Skeletal muscle tissue (tissue), 3 donors: ENCODE measurements at regions not wholly inside any gene's neighbourhood (a gene's known extent, or its start where the extent isn't known, plus 50 kb on each side); places are given as distances from the start of the nearest gene placed in this dataset.

ENCODE experiments used
- H3K27ac ChIP-seq: one replicate; pipeline ENCODE4 v1.7.0; 2013; ENCODE audit warnings: mild to moderate bottlenecking, low read depth, low read length, inconsistent platforms
- H3K27me3 ChIP-seq, 3 donors: one replicate each; pipeline ENCODE4 v1.7.0; 2013; ENCODE audit warnings: low read length in 3 of 3; ENCODE audit not compliant: control insufficient read depth in 3 of 3, insufficient read depth in 3 of 3
- H3K36me3 ChIP-seq, 3 donors: one replicate each; pipeline ENCODE4 v1.7.0; 2013; ENCODE audit warnings: low read length in 3 of 3; ENCODE audit not compliant: control insufficient read depth in 3 of 3, insufficient read depth in 3 of 3
- H3K4me1 ChIP-seq, 3 donors: one replicate each; pipeline ENCODE4 v1.7.0; 2013; ENCODE audit warnings: low read length in 3 of 3, mild to moderate bottlenecking in 3 of 3; ENCODE audit not compliant: control insufficient read depth in 3 of 3, insufficient read depth in 3 of 3
- H3K4me3 ChIP-seq, 3 donors: one replicate each; pipeline ENCODE4 v1.7.0; 2013; ENCODE audit warnings: low read length in 3 of 3
- H3K9ac ChIP-seq, 3 donors: one replicate each; pipeline ENCODE4 v1.7.0; 2013; ENCODE audit warnings: low read length in 3 of 3, mild to moderate bottlenecking in 3 of 3, moderate library complexity in 2 of 3, low read depth in 1 of 3
- H3K9me3 ChIP-seq, 3 donors: one replicate each; pipeline ENCODE4 v1.7.0; 2013; ENCODE audit warnings: low read length in 3 of 3; ENCODE audit not compliant: control insufficient read depth in 3 of 3
- donor health status: Osteomylitis.

- Histone ChIP-seq H3K9me3 (no peaks in the 10 kb centered on the region), H3K4me1 (no peaks in the 10 kb centered on the region), H3K27me3 (peaks cover 0 to 3% (median 2%) of the 10 kb centered on the region in 3 donors), H3K27ac (no peak overlapping the region), H3K36me3 (no peaks in the 10 kb centered on the region), H3K9ac (no peak overlapping the region), H3K4me3 (no peak overlapping the region)
Measured at GRCh38 chr7:148472406-148472805, 118.2 kb upstream of the C7orf33 start.

- Histone ChIP-seq H3K36me3 (no peaks in the 10 kb centered on the region), H3K9ac (no peak overlapping the region), H3K9me3 (no peaks in the 10 kb centered on the region), H3K4me3 (no peak overlapping the region), H3K27ac (no peak overlapping the region), H3K4me1 (no peaks in the 10 kb centered on the region), H3K27me3 (peaks cover 0 to 3% (median 2%) of the 10 kb centered on the region in 3 donors)
Measured at GRCh38 chr7:148473703-148474480, 116.7 kb upstream of the C7orf33 start.

GRCh38 chr7:148474481-148475025 lies 116.0 kb upstream of the C7orf33 start:
- no peak overlapping the region for H3K9ac ChIP-seq
- no peak overlapping the region for H3K4me3 ChIP-seq
- no peak overlapping the region for H3K27ac ChIP-seq
- H3K9me3 ChIP-seq = no peaks in the 10 kb centered on the region
- no peaks in the 10 kb centered on the region for H3K36me3 ChIP-seq
- H3K27me3 ChIP-seq = peaks cover 0 to 3% (median 2%) of the 10 kb centered on the region in 3 donors
- H3K4me1 ChIP-seq = no peaks in the 10 kb centered on the region

- Histone ChIP-seq H3K4me1 (peaks cover 0 to 3% (median 3%) of the 10 kb centered on the region in 3 donors), H3K27ac (no peak overlapping the region), H3K9me3 (no peaks in the 10 kb centered on the region), H3K27me3 (peaks cover 0 to 8% (median 6%) of the 10 kb centered on the region in 3 donors), H3K36me3 (no peaks in the 10 kb centered on the region), H3K4me3 (no peak overlapping the region), H3K9ac (no peak overlapping the region)
Measured at GRCh38 chr7:148478551-148478950, 112.0 kb upstream of the C7orf33 start.

DNA sequence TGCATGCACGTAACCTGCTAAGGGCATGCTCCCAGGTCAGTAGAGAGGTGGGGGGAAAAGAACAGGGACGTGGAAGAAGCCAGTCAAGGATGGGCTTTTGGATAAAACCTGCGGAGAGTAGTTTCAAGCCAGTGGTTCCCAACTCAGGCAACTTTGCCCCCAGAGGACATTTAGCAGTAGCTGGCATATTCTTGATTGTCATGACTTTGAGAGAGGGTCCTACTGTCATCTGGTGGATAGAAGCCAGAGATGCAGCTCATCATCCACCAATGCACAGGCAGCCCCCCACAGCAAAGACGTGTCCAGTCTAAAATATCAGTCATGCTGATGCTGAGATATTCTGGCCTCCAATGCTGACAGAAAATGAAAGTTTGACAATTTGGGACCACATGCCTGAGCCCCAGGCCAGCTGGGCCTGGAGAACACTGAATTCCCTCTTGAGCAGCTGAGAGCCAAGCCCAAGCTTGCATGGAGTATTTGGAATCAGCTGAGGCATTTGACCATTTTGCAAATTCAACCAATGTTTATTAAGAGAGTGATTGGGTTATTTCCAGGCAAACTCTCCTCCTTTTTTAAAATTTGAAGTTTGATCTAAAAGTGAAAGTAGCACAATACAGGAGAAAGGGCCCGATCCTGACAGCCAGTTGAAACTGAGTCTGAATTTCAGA lies 110.0 kb upstream of the C7orf33 start:
- H3K4me3 ChIP-seq = no peak overlapping the region

DNA sequence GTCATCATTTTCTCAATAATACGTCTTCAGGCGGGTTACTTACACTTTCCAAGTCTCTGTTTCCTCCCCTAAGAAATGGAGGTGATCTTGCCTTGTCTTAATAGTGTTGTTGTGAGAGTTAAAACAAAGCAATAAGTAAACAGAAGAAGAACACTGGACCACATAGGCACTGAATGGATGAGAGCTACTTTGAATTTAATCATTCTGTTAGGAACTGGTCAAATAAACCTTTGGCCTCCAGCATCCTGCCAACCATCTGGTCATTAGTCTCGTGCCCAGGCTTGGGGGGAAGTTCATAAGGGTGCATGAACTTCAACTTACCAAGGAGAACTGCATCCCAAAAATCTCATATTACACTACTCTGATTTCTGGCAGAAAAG lies 109.4 kb upstream of the C7orf33 start:
- Histone ChIP-seq H3K27me3 (peaks cover 2 to 8% (median 4%) of the 10 kb centered on the region in 3 donors), H3K27ac (no peak overlapping the region), H3K4me1 (peaks cover 0 to 3% (median 3%) of the 10 kb centered on the region in 3 donors), H3K36me3 (no peaks in the 10 kb centered on the region), H3K4me3 (no peak overlapping the region), H3K9ac (no peak overlapping the region), H3K9me3 (no peaks in the 10 kb centered on the region)

More for the DNA sequence above, 110.0 kb upstream of the C7orf33 start:
- H3K27ac ChIP-seq = no peak overlapping the region
- no peaks in the 10 kb centered on the region for H3K9me3 ChIP-seq
- no peaks in the 10 kb centered on the region for H3K36me3 ChIP-seq
- no peak overlapping the region for H3K9ac ChIP-seq
- H3K27me3 ChIP-seq = peaks cover 2 to 8% (median 4%) of the 10 kb centered on the region in 3 donors
- peaks cover 0 to 3% (median 3%) of the 10 kb centered on the region in 3 donors for H3K4me1 ChIP-seq

- H3K36me3 ChIP-seq = no peaks in the 10 kb centered on the region
Measured at GRCh38 chr7:148481971-148482626, 108.5 kb upstream of the C7orf33 start.

GRCh38 chr7:148483515-148484308 lies 106.9 kb upstream of the C7orf33 start:
- no peak overlapping the region for H3K4me3 ChIP-seq
- no peak overlapping the region for H3K27ac ChIP-seq
- no peaks in the 10 kb centered on the region for H3K9me3 ChIP-seq
- H3K27me3 ChIP-seq = peaks cover 6 to 12% (median 8%) of the 10 kb centered on the region in 3 donors
- H3K9ac ChIP-seq = no peak overlapping the region
- peaks cover 0 to 3% (median 3%) of the 10 kb centered on the region in 3 donors for H3K4me1 ChIP-seq
- H3K36me3 ChIP-seq = no peaks in the 10 kb centered on the region

More at GRCh38 chr7:148481971-148482626, 108.5 kb upstream of the C7orf33 start:
- Histone ChIP-seq H3K27ac (no peak overlapping the region), H3K9ac (no peak overlapping the region), H3K27me3 (peaks cover 6 to 12% (median 7%) of the 10 kb centered on the region in 3 donors), H3K4me3 (no peak overlapping the region), H3K9me3 (no peaks in the 10 kb centered on the region), H3K4me1 (peaks cover 0 to 3% (median 3%) of the 10 kb centered on the region in 3 donors)

DNA sequence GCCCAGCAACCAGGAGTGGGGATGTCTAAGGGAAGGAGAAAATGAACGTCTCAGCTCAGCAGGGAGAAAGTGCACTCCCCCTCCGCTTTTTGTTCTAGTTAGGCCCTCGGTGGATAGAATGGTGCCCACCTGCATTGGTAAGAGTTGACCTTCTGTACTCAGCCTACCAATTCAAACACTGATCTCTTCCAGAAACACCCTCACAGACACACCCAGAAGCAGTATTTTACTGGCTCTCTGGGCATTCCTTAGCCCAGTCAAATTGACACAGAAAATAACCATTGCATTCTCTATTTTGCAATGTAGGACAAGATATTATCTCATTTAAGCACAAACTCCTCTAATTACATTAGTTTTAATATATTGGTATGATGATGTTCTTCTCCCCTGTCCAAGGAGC lies 106.1 kb upstream of the C7orf33 start:
- no peak overlapping the region for H3K27ac ChIP-seq
- H3K9me3 ChIP-seq = no peaks in the 10 kb centered on the region
- peaks cover 0 to 3% (median 3%) of the 10 kb centered on the region in 3 donors for H3K4me1 ChIP-seq
- H3K9ac ChIP-seq = no peak overlapping the region
- no peak overlapping the region for H3K4me3 ChIP-seq
- H3K27me3 ChIP-seq = peaks cover 6 to 12% (median 8%) of the 10 kb centered on the region in 3 donors
- H3K36me3 ChIP-seq = no peaks in the 10 kb centered on the region
